Epithelial cell of esophagus (primary cell): ENCODE measurements at regions not wholly inside any gene's neighbourhood (a gene's known extent, or its start where the extent isn't known, plus 50 kb on each side); places are given as distances from the start of the nearest gene placed in this dataset.
"Not testable (repeated sequence)": the region's sequence is repeated elsewhere in the genome, so short reads cannot be mapped to it uniquely, and the experiment has no call there.

Experiments used
- DNase-seq: peaks from one replicate; pipeline ENCODE4 v3.0.0; 2010; ENCODE audit warnings: low read depth
- H3K4me3 ChIP-seq: 2 replicates; pipeline ENCODE4 v1.5.1; 2011; ENCODE audit warnings: mild to moderate bottlenecking, low read length, control low read depth
- CTCF ChIP-seq: IDR thresholded peaks from 2 replicates; pipeline ENCODE4 v1.5.1; 2011; ENCODE audit warnings: low read depth, mild to moderate bottlenecking, low read length, control low read depth, inconsistent platforms; ENCODE audit not compliant: insufficient read depth; ENCODE audit errors: missing control alignments

- DNase-seq = no peak
- TF ChIP-seq CTCF = no peak
- H3K4me3 ChIP-seq = no peak overlapping the region
Observed at GRCh38 chr2:208673631-208674030, 267.0 kb downstream of the PTH2R start.

- TF ChIP-seq CTCF = no peak
- DNase-seq = no peak
- no peak overlapping the region for H3K4me3 ChIP-seq
Observed at GRCh38 chr2:208674919-208675318, 268.3 kb downstream of the PTH2R start.

- not testable (repeated sequence) for H3K4me3 ChIP-seq, DNase-seq
Observed at GRCh38 chr2:208685929-208686328, 279.3 kb downstream of the PTH2R start.

GRCh38 chr2:208686665-208687064 lies 280.1 kb downstream of the PTH2R start:
- no peak overlapping the region for H3K4me3 ChIP-seq
- DNase-seq = no peak
- TF ChIP-seq CTCF = no peak

GRCh38 chr2:208687720-208688119 lies 281.1 kb downstream of the PTH2R start:
- DNase-seq, H3K4me3 ChIP-seq: not testable (repeated sequence)

- TF ChIP-seq CTCF = no peak
- no peak for DNase-seq
- no peak overlapping the region for H3K4me3 ChIP-seq
Observed at GRCh38 chr2:208698114-208698513, 291.5 kb downstream of the PTH2R start.

GRCh38 chr2:208708486-208708885 lies 301.9 kb downstream of the PTH2R start:
- no peak overlapping the region for H3K4me3 ChIP-seq
- TF ChIP-seq CTCF = no peak
- DNase-seq = no peak

- no peak overlapping the region for H3K4me3 ChIP-seq
- no peak for TF ChIP-seq CTCF
- peak; percentile 70 for DNase-seq
Observed at GRCh38 chr2:208711598-208711997, 305.0 kb downstream of the PTH2R start.
